GM12875 (cell line): ENCODE measurements at regions not wholly inside any gene's neighbourhood (a gene's known extent, or its start where the extent isn't known, plus 50 kb on each side); places are given as distances from the start of the nearest gene placed in this dataset.

ENCODE experiments used
- H3K4me3 ChIP-seq: one replicate; pipeline ENCODE4 v1.5.1; 2011; ENCODE audit warnings: low read depth, low read length, control low read depth
- TF ChIP-seq, protein P1 (sequence below): IDR thresholded peaks from 2 replicates; pipeline ENCODE4 v1.5.1; 2011; ENCODE audit warnings: low read depth, mild to moderate bottlenecking, control low read depth, inconsistent platforms, low read length, moderate library complexity, borderline replicate concordance; ENCODE audit not compliant: insufficient read depth

DNA sequence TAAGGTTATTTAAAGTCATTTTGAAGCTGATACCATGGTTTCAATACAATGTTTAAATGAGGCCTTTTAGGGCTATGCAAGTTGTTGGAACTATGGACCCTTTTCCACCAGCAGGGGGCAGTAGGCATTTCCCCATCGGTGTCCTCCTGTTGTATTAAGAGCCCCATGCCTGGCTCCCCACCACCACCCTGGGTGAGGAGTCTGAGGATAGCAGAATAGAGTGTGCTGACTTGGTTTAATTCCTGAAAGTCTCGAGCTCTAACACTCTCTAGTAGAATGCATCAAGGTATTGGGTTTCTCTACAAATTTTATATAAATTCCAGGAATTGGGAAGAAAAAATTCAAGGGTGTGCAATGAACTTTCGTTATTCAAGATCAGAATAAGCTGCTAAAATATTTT lies 234.8 kb upstream of the JADE1 start:
- TF ChIP-seq, protein P1, sequence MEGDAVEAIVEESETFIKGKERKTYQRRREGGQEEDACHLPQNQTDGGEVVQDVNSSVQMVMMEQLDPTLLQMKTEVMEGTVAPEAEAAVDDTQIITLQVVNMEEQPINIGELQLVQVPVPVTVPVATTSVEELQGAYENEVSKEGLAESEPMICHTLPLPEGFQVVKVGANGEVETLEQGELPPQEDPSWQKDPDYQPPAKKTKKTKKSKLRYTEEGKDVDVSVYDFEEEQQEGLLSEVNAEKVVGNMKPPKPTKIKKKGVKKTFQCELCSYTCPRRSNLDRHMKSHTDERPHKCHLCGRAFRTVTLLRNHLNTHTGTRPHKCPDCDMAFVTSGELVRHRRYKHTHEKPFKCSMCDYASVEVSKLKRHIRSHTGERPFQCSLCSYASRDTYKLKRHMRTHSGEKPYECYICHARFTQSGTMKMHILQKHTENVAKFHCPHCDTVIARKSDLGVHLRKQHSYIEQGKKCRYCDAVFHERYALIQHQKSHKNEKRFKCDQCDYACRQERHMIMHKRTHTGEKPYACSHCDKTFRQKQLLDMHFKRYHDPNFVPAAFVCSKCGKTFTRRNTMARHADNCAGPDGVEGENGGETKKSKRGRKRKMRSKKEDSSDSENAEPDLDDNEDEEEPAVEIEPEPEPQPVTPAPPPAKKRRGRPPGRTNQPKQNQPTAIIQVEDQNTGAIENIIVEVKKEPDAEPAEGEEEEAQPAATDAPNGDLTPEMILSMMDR: peak; percentile 67
- H3K4me3 ChIP-seq: no peak overlapping the region

DNA sequence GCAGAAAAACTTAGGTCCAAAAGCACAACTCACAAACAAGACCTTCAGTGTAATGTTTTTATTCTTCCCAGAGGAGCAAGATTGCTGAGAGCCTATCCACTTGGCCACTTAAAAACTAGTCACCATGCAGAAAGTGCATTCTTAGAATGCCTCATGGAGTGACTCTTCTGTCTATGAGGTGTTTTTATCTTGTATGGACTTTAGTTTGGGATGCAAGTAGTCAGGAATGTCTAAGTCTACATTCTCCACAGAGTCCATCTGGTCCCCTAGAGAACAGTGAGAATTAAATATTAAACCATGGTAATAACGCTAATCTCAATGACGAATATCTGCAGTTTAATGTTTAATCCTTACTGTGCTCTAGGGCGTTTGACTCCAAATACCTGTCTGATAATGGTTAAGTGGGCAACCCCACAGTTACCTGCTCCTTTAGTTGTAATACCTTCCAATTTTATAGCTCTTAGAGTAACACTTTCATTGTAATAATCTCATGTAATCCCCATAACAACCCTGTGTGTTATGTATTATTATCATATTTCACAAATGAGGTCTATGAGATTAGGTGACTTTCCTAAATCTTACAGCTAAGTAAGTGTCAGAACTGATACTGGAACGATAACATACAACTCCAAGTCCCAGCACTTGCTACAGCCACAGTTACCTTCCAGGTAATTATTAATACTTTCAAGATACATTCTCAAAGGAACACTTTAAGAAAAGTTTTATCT lies 235.6 kb upstream of the JADE1 start:
- H3K4me3 ChIP-seq: no peak overlapping the region
- TF ChIP-seq, protein P1: no peak

DNA sequence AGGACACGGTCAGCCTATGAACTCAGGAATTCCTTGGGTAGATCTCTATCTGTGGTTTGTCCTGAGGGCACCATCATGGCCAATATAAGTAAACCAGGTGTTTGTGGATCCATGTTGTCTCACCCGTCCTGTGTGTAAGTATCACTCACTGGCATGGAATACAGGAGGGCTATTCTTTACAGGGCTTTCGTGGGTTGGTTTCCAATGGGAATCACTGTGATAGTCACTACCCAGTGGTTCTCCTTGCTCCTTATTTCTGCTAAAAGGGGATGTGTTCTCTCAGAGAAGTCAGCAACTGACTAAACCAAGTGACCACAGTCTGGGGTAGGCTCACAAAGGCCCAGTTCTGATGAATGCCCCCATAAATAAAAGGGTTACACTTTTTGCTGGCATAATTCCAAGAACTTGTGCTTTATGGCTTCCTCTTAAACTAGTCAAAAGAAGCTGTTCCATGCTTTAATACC lies 236.7 kb upstream of the JADE1 start:
- TF ChIP-seq, protein P1: no peak
- no peak overlapping the region for H3K4me3 ChIP-seq

DNA sequence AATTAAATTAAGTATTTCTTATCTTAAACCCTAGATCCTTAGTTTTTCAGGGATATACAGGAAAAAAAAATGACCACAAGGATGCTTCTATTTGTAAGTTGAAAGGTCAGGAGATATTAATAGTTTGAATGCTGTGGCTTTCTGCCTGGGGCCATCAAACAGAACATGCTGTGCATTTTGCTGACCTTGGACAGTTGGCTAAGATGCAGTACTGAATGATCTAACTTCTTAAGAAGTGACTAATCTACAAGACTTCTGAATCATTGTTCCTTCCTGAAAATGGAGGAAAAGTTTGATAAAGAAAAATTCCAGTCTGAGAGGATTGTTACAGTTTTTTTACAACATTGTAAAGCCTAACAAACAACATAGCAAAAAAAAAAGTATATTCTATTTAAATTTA lies 237.8 kb upstream of the JADE1 start:
- TF ChIP-seq, protein P1: no peak
- H3K4me3 ChIP-seq: no peak overlapping the region

DNA sequence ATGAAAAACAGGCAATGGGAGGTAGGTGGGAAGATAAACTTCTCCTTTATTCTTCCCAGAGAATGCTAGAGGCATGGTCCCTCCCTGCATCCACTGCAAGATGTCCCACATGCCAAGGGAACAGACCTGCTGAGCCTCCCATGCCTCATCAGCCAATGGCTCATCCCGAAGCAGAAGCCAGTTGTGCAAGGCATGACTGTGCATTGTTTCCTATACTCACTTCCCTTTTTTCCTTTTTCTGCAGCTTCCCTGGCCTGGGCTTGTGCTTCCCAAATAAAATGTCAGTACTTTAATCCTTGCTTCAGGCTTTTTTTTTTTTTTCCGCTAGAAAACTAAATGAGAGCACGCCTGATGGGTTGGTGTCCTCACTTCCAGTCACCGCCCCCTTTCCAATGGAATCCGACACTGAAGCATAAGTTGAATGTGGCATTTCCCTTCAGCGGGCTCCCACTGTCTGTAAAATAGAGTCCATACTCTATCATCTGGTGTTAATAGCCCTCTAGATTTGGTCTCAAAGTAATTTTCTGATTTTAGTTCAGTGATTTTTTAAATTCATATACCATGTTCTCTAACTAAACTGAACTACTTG lies 239.0 kb upstream of the JADE1 start:
- no peak overlapping the region for H3K4me3 ChIP-seq
- TF ChIP-seq, protein P1: no peak

DNA sequence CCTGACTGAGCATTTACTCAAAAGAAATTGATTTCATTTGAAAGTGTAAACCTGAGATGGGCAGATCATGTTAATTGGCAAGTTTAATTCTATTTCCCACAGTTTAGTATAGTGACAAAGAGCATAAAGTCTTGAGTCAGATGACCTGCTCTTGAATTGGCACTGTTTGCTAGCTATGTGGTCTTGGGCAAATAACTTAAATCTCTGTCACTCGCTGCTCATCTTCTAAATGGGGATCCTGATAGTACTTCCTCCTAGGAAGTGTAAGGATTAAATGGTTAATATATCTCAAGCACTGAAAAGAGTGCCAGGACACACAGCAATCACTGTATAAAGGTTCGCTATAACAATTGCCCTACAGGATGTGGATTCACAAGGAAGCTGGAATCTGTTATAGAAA lies 242.8 kb upstream of the JADE1 start:
- TF ChIP-seq, protein P1: no peak
- no peak overlapping the region for H3K4me3 ChIP-seq
